Neural cell (in vitro differentiated cells): ENCODE measurements at regions not wholly inside any gene's neighbourhood (a gene's known extent, or its start where the extent isn't known, plus 50 kb on each side); places are given as distances from the start of the nearest gene placed in this dataset.

Experiments used
- H2AFZ ChIP-seq: fragments of 200-600, 300-800 bp; sonication (generic), shearing (Covaris generic); 2 replicates; pipeline ENCODE4 v1.6.0; 2014; ENCODE audit warnings: low read depth, mild to moderate bottlenecking, antibody characterized with exemption, low read length, moderate library complexity
- H3F3A ChIP-seq: fragments of 200-600 bp; shearing (Covaris generic); 2 replicates; pipeline ENCODE4 v1.6.1; 2016; ENCODE audit warnings: mild to moderate bottlenecking, moderate library complexity, mixed read lengths, antibody characterized with exemption, low read length; ENCODE audit not compliant: insufficient read depth, poor library complexity, severe bottlenecking
- H3K27ac ChIP-seq: fragments of 200-600, 300-800 bp; sonication (generic), shearing (Covaris generic); 2 replicates; pipeline ENCODE4 v1.5.1; 2014; ENCODE audit warnings: mild to moderate bottlenecking, low read length, moderate library complexity
- H3K27me3 ChIP-seq: fragments of 300-800, 200-600 bp; sonication (generic), shearing (Covaris generic); 2 replicates; pipeline ENCODE4 v1.6.0; 2014; ENCODE audit warnings: mild to moderate bottlenecking, low read depth, low read length, moderate library complexity; ENCODE audit not compliant: insufficient read depth
- H3K36me3 ChIP-seq: fragments of 300-800, 200-600 bp; sonication (generic), shearing (Covaris generic); 2 replicates; pipeline ENCODE4 v1.5.1; 2014; ENCODE audit warnings: mild to moderate bottlenecking, antibody characterized with exemption, low read length, moderate library complexity; ENCODE audit not compliant: insufficient read depth
- H3K4me2 ChIP-seq: fragments of 300-800, 200-600 bp; sonication (generic), shearing (Covaris generic); 2 replicates; pipeline ENCODE4 v1.6.0; 2014; ENCODE audit warnings: mild to moderate bottlenecking, low read length
- H3K4me3 ChIP-seq: fragments of 300-800, 200-600 bp; sonication (generic), shearing (Covaris generic); 2 replicates; pipeline ENCODE4 v1.5.1; 2014; ENCODE audit warnings: mild to moderate bottlenecking, low read length, moderate library complexity
- H3K79me2 ChIP-seq: fragments of 200-600 bp; shearing (Covaris generic); replicated peaks from 2 replicates; pipeline ENCODE4 v1.6.0; 2014; ENCODE audit warnings: mild to moderate bottlenecking, low read length, moderate library complexity; ENCODE audit not compliant: insufficient read depth
- H3K9ac ChIP-seq: fragments of 300-800, 200-600 bp; sonication (generic), shearing (Covaris generic); 2 replicates; pipeline ENCODE4 v1.6.1; 2016; ENCODE audit warnings: mild to moderate bottlenecking, low read length, mixed read lengths
- H3K9me2 ChIP-seq: fragments of 200-600 bp; shearing (Covaris generic); 2 replicates; pipeline ENCODE4 v1.6.1; 2016; ENCODE audit warnings: mild to moderate bottlenecking, low read length, mixed read lengths; ENCODE audit not compliant: insufficient read depth
- H3K9me3 ChIP-seq: fragments of 200-600, 300-800 bp; sonication (generic), shearing (Covaris generic); 2 replicates; pipeline ENCODE4 v1.6.1; 2016; ENCODE audit warnings: mild to moderate bottlenecking, mixed run types, low read length, moderate library complexity, mixed read lengths
- H4K20me1 ChIP-seq: fragments of 200-600 bp; shearing (Covaris generic); 2 replicates; pipeline ENCODE4 v1.6.1; 2016; ENCODE audit warnings: mild to moderate bottlenecking, mixed run types; ENCODE audit not compliant: insufficient read depth
- CTCF ChIP-seq: fragments of 450-650 bp; IDR thresholded peaks from 2 replicates; pipeline ENCODE4 v1.5.1; 2014; ENCODE audit warnings: antibody characterized with exemption, mild to moderate bottlenecking, moderate library complexity; ENCODE audit not compliant: poor library complexity, severe bottlenecking
- EP300 ChIP-seq: fragments of 450-650 bp; conservative IDR thresholded peaks from 2 replicates; pipeline ENCODE4 v1.6.1; 2014; ENCODE audit warnings: antibody characterized with exemption, mild to moderate bottlenecking, moderate library complexity; ENCODE audit not compliant: poor library complexity, severe bottlenecking
- EZH2 ChIP-seq: fragments of 200-600, 300-800 bp; shearing (Covaris generic), sonication (generic); IDR thresholded peaks from 2 replicates; pipeline ENCODE4 v1.6.1; 2014; ENCODE audit warnings: antibody characterized with exemption, low read length, borderline replicate concordance, mild to moderate bottlenecking; ENCODE audit not compliant: insufficient read depth, poor library complexity, severe bottlenecking
- MXI1 ChIP-seq: fragments of 450-650 bp; conservative IDR thresholded peaks from 2 replicates; pipeline ENCODE4 v1.6.1; 2014; ENCODE audit warnings: antibody characterized with exemption, mild to moderate bottlenecking; ENCODE audit not compliant: poor library complexity, severe bottlenecking
- POLR2AphosphoS5 ChIP-seq: IDR thresholded peaks from 2 replicates; pipeline ENCODE4 v1.6.1; 2012
- RAD21 ChIP-seq: fragments of 450-650 bp; conservative IDR thresholded peaks from 2 replicates; pipeline ENCODE4 v1.6.1; 2014; ENCODE audit warnings: antibody characterized with exemption, mild to moderate bottlenecking, moderate library complexity
- REST ChIP-seq: IDR thresholded peaks from 2 replicates; pipeline ENCODE4 v1.6.1; 2012; ENCODE audit warnings: borderline replicate concordance
- SMC3 ChIP-seq: fragments of 450-650 bp; conservative IDR thresholded peaks from 2 replicates; pipeline ENCODE4 v1.6.1; 2014; ENCODE audit warnings: antibody characterized with exemption, mild to moderate bottlenecking, moderate library complexity; ENCODE audit not compliant: poor library complexity
- TAF1 ChIP-seq: IDR thresholded peaks from 2 replicates; pipeline ENCODE4 v1.6.1; 2012; ENCODE audit warnings: low read depth

- Histone ChIP-seq H3K27ac (no peak overlapping the region), H3K4me3 (no peak overlapping the region), H2AFZ (no peak overlapping the region), H3K36me3 (no peaks in the 10 kb centered on the region), H3K9me3 (no peaks in the 10 kb centered on the region), H3K4me2 (no peak overlapping the region), H3K9me2 (no peaks in the 10 kb centered on the region), H3F3A (no peaks in the 10 kb centered on the region), H3K9ac (no peak overlapping the region), H3K79me2 (no peaks in the 10 kb centered on the region), H3K27me3 (no peaks in the 10 kb centered on the region), H4K20me1 (no peaks in the 10 kb centered on the region)
- TF ChIP-seq RAD21 (no peak), REST (no peak), CTCF (no peak), EP300 (no peak), SMC3 (no peak), EZH2 (no peak), TAF1 (no peak), POLR2AphosphoS5 (no peak), MXI1 (no peak)
Measured at GRCh38 chr15:95596496-95596895, 734.0 kb upstream of the NR2F2 start.

GRCh38 chr15:95598251-95598855 lies 732.1 kb upstream of the NR2F2 start:
- Histone ChIP-seq H3K9me2 (no peaks in the 10 kb centered on the region), H3K36me3 (no peaks in the 10 kb centered on the region), H4K20me1 (no peaks in the 10 kb centered on the region), H2AFZ (no peak overlapping the region), H3K27me3 (no peaks in the 10 kb centered on the region), H3K9me3 (no peaks in the 10 kb centered on the region), H3K4me2 (no peak overlapping the region), H3F3A (no peaks in the 10 kb centered on the region), H3K4me3 (no peak overlapping the region), H3K79me2 (no peaks in the 10 kb centered on the region), H3K27ac (no peak overlapping the region), H3K9ac (no peak overlapping the region)
- no peak for TF ChIP-seq RAD21
- TF ChIP-seq SMC3: no peak
- TF ChIP-seq TAF1: no peak
- TF ChIP-seq CTCF: no peak
- no peak for TF ChIP-seq EP300
- TF ChIP-seq MXI1: no peak
- no peak for TF ChIP-seq POLR2AphosphoS5
- no peak for TF ChIP-seq REST
- no peak for TF ChIP-seq EZH2
